Left colon (tissue), 2 donors: ENCODE measurements at regions not wholly inside any gene's neighbourhood (a gene's known extent, or its start where the extent isn't known, plus 50 kb on each side); places are given as distances from the start of the nearest gene placed in this dataset.
"Not testable (repeated sequence)": the region's sequence is repeated elsewhere in the genome, so short reads cannot be mapped to it uniquely, and the experiment has no call there.

Source experiments
- ATAC-seq: fragments of 200-7000 bp; cut with Tn5 transposase; one replicate; pipeline ENCODE4 v1.9.1; 2020; ENCODE audit warnings: mild to moderate bottlenecking, moderate library complexity
- DNase-seq, 2 donors: peaks; one replicate each; pipeline ENCODE4 v3.0.0-alpha.2; 2020
- intact Hi-C, 2 donors: fragments of 100-400 bp; cut with DNase I in 1 of 2; cut with micrococcal nuclease in 1 of 2; formaldehyde crosslinking; loops; one replicate each; pipeline versions ENCODE4 v1.11.2 to v1.14.0; 2022; cut with DNase I, micrococcal nuclease
- donor health status: DM: no; HTN: no; CAD: no.
- donor health status: DM: yes; HTN: yes; CAD: no.

GRCh38 chr19:56894626-56895025 is 54.1 kb upstream of the PEG3 start:
- no peak for ATAC-seq
- intact Hi-C loops, result no loop called here
- no peak for DNase-seq

- no peak for DNase-seq
- intact Hi-C loops, result no loop called here
Measured at GRCh38 chr19:56896095-56896494, 55.6 kb upstream of the PEG3 start.

GRCh38 chr19:56899943-56900342 is 59.4 kb upstream of the PEG3 start:
- intact Hi-C loops, result no loop called here
- DNase-seq (no peak), ATAC-seq (no peak)

More at GRCh38 chr19:56896095-56896494, 55.6 kb upstream of the PEG3 start:
- ATAC-seq, result no peak

- intact Hi-C loops, result no loop called here
- no peak for ATAC-seq
- DNase-seq, result no peak
Measured at GRCh38 chr19:56900573-56901097, 60.1 kb upstream of the PEG3 start.

- DNase-seq (no peak), ATAC-seq (no peak)
- intact Hi-C loops, result no loop called here
Measured at GRCh38 chr19:56905631-56906150, 65.2 kb upstream of the PEG3 start.

GRCh38 chr19:56912401-56913112 is 72.0 kb upstream of the PEG3 start:
- intact Hi-C loops, result no loop called here
- DNase-seq, result no peak
- ATAC-seq, result no peak

- ATAC-seq, DNase-seq, intact Hi-C loops: not testable (repeated sequence)
Measured at GRCh38 chr19:56913113-56913455, 72.6 kb upstream of the PEG3 start.

- DNase-seq (no peak), ATAC-seq (no peak)
- intact Hi-C loops, result no loop called here
Measured at GRCh38 chr19:56916528-56916927, 76.0 kb upstream of the PEG3 start.

GRCh38 chr19:56917529-56917928 is 77.0 kb upstream of the PEG3 start:
- intact Hi-C loops, result no loop called here

GRCh38 chr19:56917998-56918397 is 77.5 kb upstream of the PEG3 start:
- DNase-seq (no peak), ATAC-seq (no peak)
- intact Hi-C loops, result no loop called here

More at GRCh38 chr19:56917529-56917928, 77.0 kb upstream of the PEG3 start:
- ATAC-seq (no peak), DNase-seq (no peak)

GRCh38 chr19:56918682-56919307 is 78.3 kb upstream of the PEG3 start:
- ATAC-seq, result no peak
- DNase-seq, result no peak
- intact Hi-C loops, result no loop called here

- intact Hi-C loops, result no loop called here
- ATAC-seq (no peak), DNase-seq (no peak)
Measured at GRCh38 chr19:56919308-56919995, 78.9 kb upstream of the PEG3 start.

GRCh38 chr19:56926094-56926493 is 85.6 kb upstream of the PEG3 start:
- intact Hi-C loops, DNase-seq, ATAC-seq: not testable (repeated sequence)

- DNase-seq (no peak), ATAC-seq (no peak)
- intact Hi-C loops, result no loop called here
Measured at GRCh38 chr19:56927294-56927693, 86.8 kb upstream of the PEG3 start.

- intact Hi-C loops, result no loop called here
- DNase-seq (no peak), ATAC-seq (no peak)
Measured at GRCh38 chr19:56927791-56928207, 87.3 kb upstream of the PEG3 start.

GRCh38 chr19:56930647-56931535 is 90.4 kb upstream of the PEG3 start:
- intact Hi-C loops, result no loop called here
- ATAC-seq, result no peak

GRCh38 chr19:56933014-56933705 is 92.6 kb upstream of the PEG3 start:
- intact Hi-C loops, result no loop called here
- no peak for ATAC-seq
- no peak for DNase-seq

More at GRCh38 chr19:56930647-56931535, 90.4 kb upstream of the PEG3 start:
- DNase-seq, result no peak

GRCh38 chr19:56934438-56935090 is 94.0 kb upstream of the PEG3 start:
- intact Hi-C loops, result no loop called here
- no peak for ATAC-seq

More at GRCh38 chr19:56934438-56935090, 94.0 kb upstream of the PEG3 start:
- no peak for DNase-seq
